GM12873 (cell line): ENCODE measurements at regions not wholly inside any gene's neighbourhood (a gene's known extent, or its start where the extent isn't known, plus 50 kb on each side); places are given as distances from the start of the nearest gene placed in this dataset.

Experiments used
- TF ChIP-seq, protein P1 (sequence below): IDR thresholded peaks from 2 replicates; pipeline ENCODE4 v1.5.1; 2012; ENCODE audit warnings: low read depth, mild to moderate bottlenecking, moderate library complexity, low read length, control low read depth; ENCODE audit not compliant: insufficient read depth; ENCODE audit errors: missing control alignments

DNA sequence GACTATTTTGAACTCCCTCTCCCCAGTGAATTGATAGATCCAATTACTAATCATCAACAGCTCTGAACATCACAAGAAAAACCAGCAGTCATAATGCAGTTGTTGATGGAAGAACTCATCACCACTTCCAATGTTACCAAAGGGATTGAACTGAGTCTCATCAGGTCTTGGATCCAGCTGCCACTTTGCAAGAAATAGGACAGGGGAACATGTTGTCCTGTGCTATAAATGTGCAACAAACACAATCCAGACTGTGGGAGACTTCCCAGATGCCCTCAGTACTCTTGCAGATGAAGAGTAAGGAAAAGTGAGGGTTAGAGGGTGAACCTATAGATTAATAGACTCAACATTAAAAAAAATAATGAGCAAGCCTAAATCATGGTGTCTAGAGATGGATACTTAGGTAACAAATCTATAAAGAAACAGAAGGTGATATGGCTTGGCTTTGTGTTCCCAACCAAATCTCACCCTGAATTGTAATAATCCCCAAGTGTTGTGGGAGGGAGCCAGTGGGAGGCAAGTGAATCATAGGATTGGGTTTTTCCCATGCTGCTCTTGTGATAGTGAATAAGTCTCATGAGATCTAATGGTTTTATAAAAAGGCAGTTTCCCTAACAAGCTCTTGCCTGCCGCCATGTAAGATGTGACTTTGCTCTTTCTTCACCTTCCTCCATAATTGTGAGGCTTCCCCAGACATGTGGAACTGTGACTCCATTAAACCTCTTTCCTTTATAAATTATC is 63.4 kb upstream of the PAPPA start:
- TF ChIP-seq, protein P1, sequence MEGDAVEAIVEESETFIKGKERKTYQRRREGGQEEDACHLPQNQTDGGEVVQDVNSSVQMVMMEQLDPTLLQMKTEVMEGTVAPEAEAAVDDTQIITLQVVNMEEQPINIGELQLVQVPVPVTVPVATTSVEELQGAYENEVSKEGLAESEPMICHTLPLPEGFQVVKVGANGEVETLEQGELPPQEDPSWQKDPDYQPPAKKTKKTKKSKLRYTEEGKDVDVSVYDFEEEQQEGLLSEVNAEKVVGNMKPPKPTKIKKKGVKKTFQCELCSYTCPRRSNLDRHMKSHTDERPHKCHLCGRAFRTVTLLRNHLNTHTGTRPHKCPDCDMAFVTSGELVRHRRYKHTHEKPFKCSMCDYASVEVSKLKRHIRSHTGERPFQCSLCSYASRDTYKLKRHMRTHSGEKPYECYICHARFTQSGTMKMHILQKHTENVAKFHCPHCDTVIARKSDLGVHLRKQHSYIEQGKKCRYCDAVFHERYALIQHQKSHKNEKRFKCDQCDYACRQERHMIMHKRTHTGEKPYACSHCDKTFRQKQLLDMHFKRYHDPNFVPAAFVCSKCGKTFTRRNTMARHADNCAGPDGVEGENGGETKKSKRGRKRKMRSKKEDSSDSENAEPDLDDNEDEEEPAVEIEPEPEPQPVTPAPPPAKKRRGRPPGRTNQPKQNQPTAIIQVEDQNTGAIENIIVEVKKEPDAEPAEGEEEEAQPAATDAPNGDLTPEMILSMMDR: no peak

DNA sequence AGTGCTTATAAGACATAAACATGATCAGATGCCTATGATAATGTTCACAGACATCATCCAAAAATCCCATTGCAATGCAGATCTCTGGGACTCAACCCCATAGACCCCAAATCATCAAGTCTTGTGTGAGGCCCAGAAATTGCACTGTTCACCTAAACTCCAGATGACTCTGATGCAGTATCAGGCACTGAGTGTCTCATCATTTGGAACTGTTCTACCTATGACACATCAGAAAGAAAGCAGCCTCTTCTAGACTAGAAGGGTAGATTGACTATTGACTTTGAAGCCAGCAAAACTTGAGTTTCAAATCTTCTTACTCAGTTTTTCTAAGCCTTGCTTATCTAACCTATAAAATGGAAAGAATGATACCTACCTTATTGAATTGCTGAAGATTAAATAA is 58.7 kb upstream of the PAPPA start:
- TF ChIP-seq, protein P1: no peak

DNA sequence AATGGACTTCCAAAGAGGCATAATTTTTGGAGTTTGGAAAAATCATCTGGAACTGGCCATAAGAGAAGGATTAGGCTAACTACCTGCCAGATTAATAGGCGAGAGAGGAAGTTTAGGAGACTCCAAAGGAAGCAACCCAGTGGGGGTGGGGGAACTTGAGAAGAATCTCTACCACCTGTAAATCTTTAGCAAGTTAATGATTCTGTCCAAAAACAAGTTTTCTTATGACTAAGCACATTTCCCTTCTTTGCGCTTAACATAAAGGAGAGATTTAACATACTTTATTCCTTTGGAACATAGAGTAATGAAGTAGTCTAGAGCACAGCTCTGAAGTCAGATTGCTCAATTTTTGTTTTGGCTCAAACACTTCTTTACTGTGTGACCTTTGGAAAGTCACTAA is 58.2 kb upstream of the PAPPA start:
- TF ChIP-seq, protein P1: no peak

DNA sequence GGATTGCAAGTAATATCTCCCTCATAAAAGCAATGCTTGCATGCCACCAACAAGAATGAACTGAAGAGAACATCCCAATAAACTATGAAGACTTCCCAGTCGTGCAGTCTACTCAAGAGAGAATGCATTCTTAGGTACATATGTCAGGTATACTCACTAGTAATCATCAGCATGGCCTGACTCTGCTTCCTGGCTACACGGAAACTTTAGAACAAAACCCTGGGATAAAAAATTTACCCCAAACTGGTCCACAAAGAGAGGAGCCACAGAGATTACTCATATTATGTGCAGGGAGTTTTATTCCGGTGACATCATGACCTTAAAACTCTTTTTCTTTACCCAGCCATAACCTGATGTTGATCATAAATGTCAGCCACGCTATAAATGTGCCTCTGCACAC is 57.5 kb upstream of the PAPPA start:
- TF ChIP-seq, protein P1: no peak

DNA sequence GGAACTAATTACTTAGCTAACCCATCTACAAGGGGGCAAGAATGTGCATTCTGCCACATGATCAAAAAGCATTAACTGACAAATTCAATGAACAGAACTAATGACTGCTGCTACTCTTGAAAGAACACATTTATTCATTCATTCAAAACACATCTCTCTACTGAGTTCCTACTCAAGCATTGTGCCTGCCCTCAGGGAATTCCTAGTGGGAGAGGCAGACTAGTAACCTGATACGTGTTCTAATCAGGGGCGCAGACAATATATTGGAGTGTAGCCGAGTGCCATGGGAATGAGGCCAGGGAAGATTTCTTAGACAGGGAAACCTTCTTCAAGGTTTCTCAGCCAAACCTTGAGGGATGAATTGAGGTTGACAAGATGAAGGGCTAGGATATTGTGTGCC is 56.7 kb upstream of the PAPPA start:
- TF ChIP-seq, protein P1: no peak

DNA sequence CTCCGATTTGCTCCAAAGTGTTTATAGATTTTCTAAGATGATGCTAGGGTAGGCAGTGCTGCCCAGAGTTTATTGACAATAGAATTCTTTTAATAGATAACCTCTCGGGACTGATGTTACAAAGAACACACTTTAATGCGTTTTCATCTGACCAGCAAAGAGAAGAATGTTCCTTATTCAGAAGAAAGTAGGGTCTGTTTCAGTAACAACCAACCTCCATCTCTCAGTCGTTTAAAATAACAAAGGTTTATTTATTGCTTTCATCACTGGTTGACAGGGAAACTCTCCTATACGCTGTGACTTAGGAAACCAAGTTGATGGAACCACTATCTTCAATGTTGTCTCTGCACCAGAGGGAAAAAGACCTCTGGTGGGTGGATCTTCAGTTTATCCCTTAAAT is 55.1 kb upstream of the PAPPA start:
- TF ChIP-seq, protein P1: no peak

DNA sequence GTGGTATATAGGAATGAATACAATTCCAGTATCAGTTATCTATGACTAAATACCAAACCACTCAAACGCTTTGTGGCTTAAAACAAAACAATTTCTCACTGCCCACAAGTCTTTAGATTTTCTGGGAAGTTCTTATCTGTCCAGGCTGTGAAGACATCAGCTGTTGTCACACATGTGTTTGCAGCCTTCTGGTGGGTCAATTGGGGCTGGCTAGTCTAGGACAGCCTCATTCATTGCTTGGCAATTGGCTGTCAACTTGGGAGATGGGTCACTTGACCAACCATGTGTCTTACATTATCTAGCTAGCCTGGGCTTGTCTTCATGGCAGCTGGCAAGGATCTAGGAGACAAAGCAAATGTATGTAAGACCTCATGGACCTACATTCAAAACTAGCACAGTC is 53.8 kb upstream of the PAPPA start:
- TF ChIP-seq, protein P1: no peak

DNA sequence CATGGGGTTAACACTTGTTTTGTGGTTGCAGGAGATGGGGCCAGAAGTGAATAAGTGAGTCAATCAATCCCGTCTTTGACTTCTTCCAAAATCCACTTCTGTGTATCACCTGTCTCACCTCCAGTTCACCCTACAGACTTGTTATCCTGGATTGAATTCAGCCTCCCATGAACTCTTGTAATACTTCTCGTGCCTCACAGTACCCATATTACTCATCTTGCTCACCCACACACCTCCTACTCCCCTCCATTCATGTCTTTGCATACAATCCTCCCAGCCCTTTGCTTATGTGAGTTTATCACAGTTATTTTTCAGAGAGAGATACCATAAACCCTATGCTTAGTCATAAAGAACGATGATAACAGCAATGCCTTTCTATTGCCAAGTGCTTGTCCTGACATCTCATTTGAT is 52.9 kb upstream of the PAPPA start:
- TF ChIP-seq, protein P1: no peak
